GM18519 (cell line): ENCODE measurements at regions not wholly inside any gene's neighbourhood (a gene's known extent, or its start where the extent isn't known, plus 50 kb on each side); places are given as distances from the start of the nearest gene placed in this dataset.
"Not testable (repeated sequence)": the region's sequence is repeated elsewhere in the genome, so short reads cannot be mapped to it uniquely, and the experiment has no call there.

Experiments used
- ATAC-seq: cut with Tn5 transposase; IDR thresholded peaks from one replicate; pipeline ENCODE4 v1.9.1; 2021; ENCODE audit warnings: mild to moderate bottlenecking, moderate library complexity; ENCODE audit not compliant: unreplicated experiment, low FRiP score

- ATAC-seq = no peak
These were observed 241.6 kb downstream of the CALCRL start for GRCh38 chr2:187206471-187206870.

DNA sequence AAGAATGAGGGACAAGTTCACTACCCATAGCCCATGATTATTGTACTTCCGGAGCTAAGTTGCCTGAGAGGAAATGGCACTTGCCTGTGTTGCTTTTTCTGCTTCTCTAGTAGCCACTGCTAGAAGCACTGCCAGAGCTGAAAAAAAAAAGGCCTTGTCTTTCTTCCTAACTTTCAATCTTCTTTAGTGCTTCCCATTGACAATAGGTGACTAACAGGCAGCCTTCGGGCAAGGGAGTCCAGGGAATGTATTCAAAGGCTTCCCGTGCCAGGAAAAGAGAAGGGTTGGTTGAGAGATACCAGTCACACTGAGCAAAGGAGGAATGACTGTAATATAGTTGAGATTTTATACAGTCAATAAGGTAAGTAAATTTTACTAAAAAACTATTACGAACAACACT, 242.0 kb downstream of the CALCRL start:
- no peak for ATAC-seq

DNA sequence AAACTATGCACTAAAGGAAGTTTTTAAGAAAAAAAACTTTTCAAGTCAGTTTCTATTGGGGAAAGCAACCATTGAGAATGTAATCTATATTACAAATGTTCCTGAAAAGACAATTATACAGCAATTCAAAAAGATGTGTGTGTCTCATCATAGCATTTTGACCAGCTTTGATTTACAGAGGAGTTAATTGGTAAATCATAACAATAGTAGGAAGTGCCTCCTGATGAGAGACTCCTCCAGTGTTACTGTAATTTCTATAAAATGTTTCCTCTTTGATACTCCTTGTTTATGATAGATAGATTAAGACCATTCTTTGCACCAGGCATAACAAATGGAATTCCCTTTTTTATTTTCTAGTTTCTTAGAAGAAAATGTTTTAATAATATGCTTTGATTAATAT, 249.9 kb downstream of the CALCRL start:
- no peak for ATAC-seq

GRCh38 chr2:187194049-187194448, 254.0 kb downstream of the CALCRL start:
- ATAC-seq = no peak

- ATAC-seq = no peak
These were observed 259.0 kb downstream of the CALCRL start for GRCh38 chr2:187188783-187189631.

- ATAC-seq = no peak
These were observed 260.5 kb downstream of the CALCRL start for GRCh38 chr2:187187519-187187918.

DNA sequence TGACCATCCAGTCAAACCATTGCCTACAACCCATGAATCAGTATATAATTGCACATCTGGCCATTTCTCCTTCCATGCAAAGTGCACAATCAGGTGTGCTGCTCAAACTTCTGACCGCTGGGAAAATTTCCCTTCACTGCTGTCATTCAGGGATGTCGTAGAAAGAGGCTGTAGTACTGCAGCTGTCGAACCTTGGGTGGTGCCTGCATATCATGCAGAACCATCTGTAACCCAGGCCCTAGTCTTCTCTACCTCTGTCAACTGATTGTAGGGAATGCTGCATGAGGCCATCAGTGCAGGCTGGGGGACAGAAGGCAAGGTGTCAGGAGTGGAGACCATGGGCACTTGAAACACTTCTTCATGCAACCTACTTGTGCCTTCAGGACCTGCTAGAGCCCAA, 267.5 kb downstream of the CALCRL start:
- ATAC-seq = no peak

DNA sequence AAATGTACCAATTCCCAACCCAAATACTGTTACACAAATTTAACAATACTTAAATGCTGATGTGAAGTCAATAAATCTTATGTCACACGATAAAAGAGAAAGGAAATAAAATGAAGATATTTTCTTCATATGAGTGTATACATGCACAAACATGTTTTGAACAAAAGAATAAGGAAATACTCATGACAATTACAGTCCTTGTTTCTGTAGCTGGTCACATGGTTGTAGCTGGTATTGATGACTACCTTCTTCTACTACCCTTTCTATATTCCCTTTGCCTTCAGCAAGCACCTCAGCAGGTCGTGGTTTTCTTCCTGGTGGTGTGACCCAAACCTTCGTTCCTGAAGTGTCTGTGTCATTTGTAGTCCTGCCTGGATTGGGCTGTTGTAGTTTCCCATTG, 269.2 kb downstream of the CALCRL start:
- not testable (repeated sequence) for ATAC-seq

GRCh38 chr2:187177253-187177652, 270.8 kb downstream of the CALCRL start:
- no peak for ATAC-seq

- ATAC-seq = no peak
These were observed 273.5 kb downstream of the CALCRL start for GRCh38 chr2:187174582-187174981.

GRCh38 chr2:187171318-187171717, 276.7 kb downstream of the CALCRL start:
- ATAC-seq = no peak

GRCh38 chr2:187169864-187170263, 278.2 kb downstream of the CALCRL start:
- no peak for ATAC-seq

- ATAC-seq = peak; percentile 70
These were observed 279.0 kb downstream of the CALCRL start for GRCh38 chr2:187168720-187169713.

GRCh38 chr2:187167491-187167890, 280.6 kb downstream of the CALCRL start:
- ATAC-seq = no peak

- ATAC-seq = no peak
These were observed 282.0 kb downstream of the CALCRL start for GRCh38 chr2:187165936-187166610.

DNA sequence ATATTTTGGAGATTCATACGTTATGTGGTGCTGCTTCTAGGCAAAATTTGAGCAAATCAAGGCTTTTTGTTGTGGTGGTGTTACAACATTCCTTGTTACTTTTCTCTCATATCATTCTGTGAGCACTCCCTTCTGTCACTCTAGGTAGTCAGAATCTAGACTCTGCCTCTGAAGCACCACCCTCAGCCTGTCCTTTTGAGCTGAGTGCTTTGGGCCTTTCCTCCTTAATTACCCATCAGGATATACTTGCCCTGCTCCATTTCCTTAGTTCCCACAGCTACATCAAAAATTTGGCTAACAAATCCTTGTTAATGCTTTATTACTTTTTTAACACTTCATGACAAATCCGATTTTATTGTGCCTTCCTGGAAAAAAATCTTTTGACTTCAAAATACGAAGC, 289.6 kb downstream of the CALCRL start:
- ATAC-seq = no peak

DNA sequence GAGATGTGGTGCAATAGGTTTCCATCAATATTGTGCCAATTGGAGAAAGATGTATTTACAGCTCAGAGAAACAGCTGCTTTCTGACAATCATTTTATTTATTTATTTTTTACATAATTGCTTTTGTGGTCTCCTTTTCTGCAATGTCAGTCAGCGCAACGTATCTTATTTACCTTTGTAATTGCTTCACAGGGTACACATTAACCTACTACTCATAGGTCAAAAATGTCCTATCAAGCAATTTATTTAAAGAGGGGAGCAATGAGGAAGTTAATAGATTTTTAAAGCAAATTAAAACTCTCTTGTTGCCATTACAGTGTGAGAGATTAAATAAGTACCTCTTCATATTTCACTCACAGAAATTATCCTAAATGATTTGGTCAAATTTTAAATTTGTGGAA, 291.0 kb downstream of the CALCRL start:
- no peak for ATAC-seq

- no peak for ATAC-seq
These were observed 292.6 kb downstream of the CALCRL start for GRCh38 chr2:187155476-187155875.

- no peak for ATAC-seq
These were observed 297.4 kb downstream of the CALCRL start for GRCh38 chr2:187150670-187151069.

GRCh38 chr2:187148059-187148714, 299.2 kb upstream of the ZSWIM2 start:
- ATAC-seq = no peak
